ENCODE measurements at regions not wholly inside any gene's neighbourhood (a gene's known extent, or its start where the extent isn't known, plus 50 kb on each side); places are given as distances from the start of the nearest gene placed in this dataset.

- TF ChIP-seq POLR2A (IDR thresholded peaks at IDR 0.05; ENCODE audit: low read depth, low read length) = no peak
- TF ChIP-seq POLR2AphosphoS5 (IDR thresholded peaks at IDR 0.05; ENCODE audit: low read depth, low read length) = no peak
Observed at GRCh38 chr14:54259821-54260220, 137.0 kb upstream of the CDKN3 start.

Measured in GM12892 (cell line).